IMR-90 (cell line): ENCODE measurements at regions not wholly inside any gene's neighbourhood (a gene's known extent, or its start where the extent isn't known, plus 50 kb on each side); places are given as distances from the start of the nearest gene placed in this dataset.

Experiments used
- ATAC-seq: fragments of 200-7000 bp; cut with Tn5 transposase; 2 replicates; pipeline ENCODE4 v1.9.1; 2020; ENCODE audit warnings: low read depth, mild to moderate bottlenecking, moderate library complexity
- BruUV-seq: library from RNA; stranded (reverse); fragments of 400-500 nt; replicated peaks from 2 replicates; lab custom pipeline; 2021; lab: Mats Ljungman, UMichigan
- CTCF ChIA-PET: fragments of 300-600 bp; formaldehyde crosslinking; extraction: SDS; loops from one replicate; lab custom pipeline; 2021; ENCODE audit warnings: antibody characterized with exemption; lab: Yijun Ruan, JAX
- POLR2A ChIA-PET: fragments of 300-600 bp; sonication (Branson Sonifier 250); formaldehyde crosslinking; loops from one replicate; lab custom pipeline; 2022; ENCODE audit warnings: antibody characterized with exemption; ENCODE audit not compliant: unreplicated experiment; lab: Charles Lee
- DNase-seq: peaks from one replicate; pipeline ENCODE4 v3.0.0; 2013
- H2AFZ ChIP-seq: replicated peaks from 2 replicates; pipeline ENCODE3; 2013; ENCODE audit warnings: low read length, mild to moderate bottlenecking; ENCODE audit not compliant: poor library complexity
- H2AK5ac ChIP-seq: 2 replicates; pipeline ENCODE4 v1.6.1; 2013; ENCODE audit warnings: low read depth, low read length, inconsistent platforms
- H2AK9ac ChIP-seq: replicated peaks from 2 replicates; pipeline ENCODE3; 2013; ENCODE audit warnings: mild to moderate bottlenecking, low read depth, low read length, moderate library complexity; ENCODE audit not compliant: poor library complexity
- H2BK120ac ChIP-seq: 2 replicates; pipeline ENCODE4 v1.6.1; 2013; ENCODE audit warnings: low read depth, low read length, inconsistent platforms
- H2BK15ac ChIP-seq: 3 replicates; pipeline ENCODE4 v1.6.1; 2013; ENCODE audit warnings: low read depth, low read length, inconsistent platforms
- H2BK20ac ChIP-seq: 2 replicates; pipeline ENCODE4 v1.6.1; 2013; ENCODE audit warnings: low read depth, mild to moderate bottlenecking, inconsistent platforms, low read length, moderate library complexity
- H2BK5ac ChIP-seq: 2 replicates; pipeline ENCODE4 v1.6.1; 2013; ENCODE audit warnings: mild to moderate bottlenecking, low read depth, low read length, inconsistent platforms; ENCODE audit not compliant: poor library complexity, severe bottlenecking
- H3K14ac ChIP-seq: replicated peaks from 2 replicates; pipeline ENCODE4 v1.6.1; 2013; ENCODE audit warnings: low read depth, low read length, inconsistent platforms
- H3K18ac ChIP-seq: 2 replicates; pipeline ENCODE4 v1.6.1; 2013; ENCODE audit warnings: low read depth, low read length, control low read depth
- H3K23ac ChIP-seq: 2 replicates; pipeline ENCODE4 v1.6.1; 2013; ENCODE audit warnings: low read depth, low read length, inconsistent platforms
- H3K27ac ChIP-seq: 2 replicates; pipeline ENCODE4 v1.5.1; 2013; ENCODE audit warnings: mild to moderate bottlenecking, control low read depth, low read length; ENCODE audit not compliant: insufficient read depth
- H3K27me3 ChIP-seq: 2 replicates; pipeline ENCODE4 v1.6.1; 2013; ENCODE audit warnings: low read length; ENCODE audit not compliant: control insufficient read depth, insufficient read depth
- H3K36me3 ChIP-seq: 2 replicates; pipeline ENCODE4 v1.6.1; 2013; ENCODE audit warnings: low read length, mixed read lengths; ENCODE audit not compliant: control insufficient read depth, insufficient read depth
- H3K4ac ChIP-seq: 2 replicates; pipeline ENCODE4 v1.6.1; 2013; ENCODE audit warnings: low read depth, low read length, inconsistent platforms
- H3K4me1 ChIP-seq: 2 replicates; pipeline ENCODE4 v1.6.1; 2013; ENCODE audit warnings: low read length, mixed read lengths; ENCODE audit not compliant: control insufficient read depth, insufficient read depth
- H3K4me2 ChIP-seq: 2 replicates; pipeline ENCODE4 v1.6.1; 2013; ENCODE audit warnings: low read depth, mild to moderate bottlenecking, control low read depth, low read length, moderate library complexity
- H3K4me3 ChIP-seq: 2 replicates; pipeline ENCODE4 v1.5.1; 2013; ENCODE audit warnings: low read depth, mild to moderate bottlenecking, control low read depth, low read length, moderate library complexity; ENCODE audit not compliant: insufficient read depth
- H3K56ac ChIP-seq: 2 replicates; pipeline ENCODE4 v1.6.1; 2013; ENCODE audit warnings: low read length, inconsistent platforms; ENCODE audit not compliant: insufficient read depth; ENCODE audit errors: extremely low read depth
- H3K79me1 ChIP-seq, 2 experiments: 2 replicates each; pipeline ENCODE4 v1.6.1; 2013; ENCODE audit warnings: low read length in 2 of 2, inconsistent platforms in 1 of 2, low read depth in 1 of 2
- H3K9ac ChIP-seq: 2 replicates; pipeline ENCODE4 v1.6.1; 2013; ENCODE audit warnings: low read depth, low read length, control low read depth
- H3K9me1 ChIP-seq: 2 replicates; pipeline ENCODE4 v1.6.1; 2013; ENCODE audit warnings: low read length, inconsistent platforms; ENCODE audit not compliant: insufficient read depth
- H3K9me3 ChIP-seq: 2 replicates; pipeline ENCODE4 v1.6.1; 2013; ENCODE audit warnings: low read length; ENCODE audit not compliant: control insufficient read depth, insufficient read depth
- H4K20me1 ChIP-seq: 2 replicates; pipeline ENCODE4 v1.6.1; 2013; ENCODE audit warnings: low read length, inconsistent platforms; ENCODE audit not compliant: insufficient read depth
- H4K5ac ChIP-seq: 2 replicates; pipeline ENCODE4 v1.6.1; 2013; ENCODE audit warnings: mild to moderate bottlenecking, low read depth, low read length, control low read depth
- H4K8ac ChIP-seq, 2 experiments: 2 replicates each; pipeline ENCODE4 v1.6.1; 2013; ENCODE audit warnings: low read depth in 2 of 2, low read length in 2 of 2, control low read depth in 1 of 2, inconsistent platforms in 1 of 2
- H4K91ac ChIP-seq: 2 replicates; pipeline ENCODE4 v1.6.1; 2013; ENCODE audit warnings: low read depth, low read length, inconsistent platforms; ENCODE audit not compliant: insufficient read depth
- CEBPB ChIP-seq: IDR thresholded peaks from 2 replicates; pipeline ENCODE4 v1.6.1; 2012; ENCODE audit warnings: low read depth, low read length, improper control_type of control experiment
- CHD1 ChIP-seq: IDR thresholded peaks from 2 replicates; pipeline ENCODE4 v1.6.1; 2012; ENCODE audit warnings: low read depth, low read length, improper control_type of control experiment
- FOS ChIP-seq: fragments of 150-350 bp; IDR thresholded peaks from 2 replicates; pipeline ENCODE4 v1.6.1; 2016; ENCODE audit warnings: low read depth, low read length
- MAZ ChIP-seq: IDR thresholded peaks from 2 replicates; pipeline ENCODE4 v1.6.1; 2012; ENCODE audit warnings: low read depth, mild to moderate bottlenecking, low read length, improper control_type of control experiment, moderate library complexity, borderline replicate concordance
- MXI1 ChIP-seq: IDR thresholded peaks from 2 replicates; pipeline ENCODE4 v1.6.1; 2012; ENCODE audit warnings: low read depth, mild to moderate bottlenecking, low read length, moderate library complexity, borderline replicate concordance
- NFE2L2 ChIP-seq: fragments of 150-350 bp; IDR thresholded peaks from 2 replicates; pipeline ENCODE4 v1.6.1; 2016; ENCODE audit warnings: low read depth, mild to moderate bottlenecking, low read length
- POLR2A ChIP-seq: IDR thresholded peaks from 2 replicates; pipeline ENCODE4 v1.6.1; 2012; ENCODE audit warnings: mild to moderate bottlenecking, low read depth, low read length
- RFX5 ChIP-seq: IDR thresholded peaks from 2 replicates; pipeline ENCODE4 v1.8.0; 2012; ENCODE audit warnings: low read depth, mild to moderate bottlenecking, low read length, moderate library complexity
- SMC3 ChIP-seq: fragments of 150-350 bp; IDR thresholded peaks from 2 replicates; pipeline ENCODE4 v1.6.1; 2016; ENCODE audit warnings: low read depth, mild to moderate bottlenecking, antibody characterized with exemption, low read length, moderate library complexity
- WGBS, 2 experiments: methylation state at CpG; one replicate each; pipeline versions ENCODE4 v1.1.5 to v1.1.7; 2013; ENCODE audit warnings: missing lambda C conversion rate in 2 of 2; ENCODE audit not compliant: insufficient read length in 1 of 2; ENCODE audit errors: extremely low coverage in 2 of 2; 5-methylcytosine and 5-hydroxymethylcytosine counted together
- dilution Hi-C: fragments of 300-500 bp; cut with HindIII; formaldehyde crosslinking; loops from one replicate; pipeline ENCODE4 v1.14.3; 2018; ENCODE audit warnings: low sequenced_read_pairs; ENCODE audit not compliant: unreplicated experiment
- in situ Hi-C: fragments of 300-500 bp; cut with MboI; formaldehyde crosslinking; loops from 3 replicates; pipeline ENCODE4 v1.14.3; 2019; ENCODE audit warnings: low sequenced_read_pairs, inconsistent platforms, mixed read lengths
- intact Hi-C: fragments of 100-400 bp; cut with micrococcal nuclease; formaldehyde crosslinking; loops from 2 replicates; pipeline ENCODE4 v1.10.0; 2022
- TF ChIP-seq, protein P1 (sequence below): fragments of 150-350 bp; IDR thresholded peaks from 2 replicates; pipeline ENCODE4 v1.6.1; 2016; ENCODE audit warnings: low read depth, mild to moderate bottlenecking, low read length, moderate library complexity, borderline replicate concordance
- TF ChIP-seq, protein P2 (sequence below): conservative IDR thresholded peaks from 2 replicates; pipeline ENCODE4 v1.5.1; 2012; ENCODE audit warnings: mild to moderate bottlenecking, low read depth, low read length, improper control_type of control experiment
- TF ChIP-seq, protein P3 (sequence below): fragments of 150-350 bp; IDR thresholded peaks from 2 replicates; pipeline ENCODE4 v1.6.1; 2017; ENCODE audit warnings: mild to moderate bottlenecking, antibody characterized with exemption, low read length, low read depth

DNA sequence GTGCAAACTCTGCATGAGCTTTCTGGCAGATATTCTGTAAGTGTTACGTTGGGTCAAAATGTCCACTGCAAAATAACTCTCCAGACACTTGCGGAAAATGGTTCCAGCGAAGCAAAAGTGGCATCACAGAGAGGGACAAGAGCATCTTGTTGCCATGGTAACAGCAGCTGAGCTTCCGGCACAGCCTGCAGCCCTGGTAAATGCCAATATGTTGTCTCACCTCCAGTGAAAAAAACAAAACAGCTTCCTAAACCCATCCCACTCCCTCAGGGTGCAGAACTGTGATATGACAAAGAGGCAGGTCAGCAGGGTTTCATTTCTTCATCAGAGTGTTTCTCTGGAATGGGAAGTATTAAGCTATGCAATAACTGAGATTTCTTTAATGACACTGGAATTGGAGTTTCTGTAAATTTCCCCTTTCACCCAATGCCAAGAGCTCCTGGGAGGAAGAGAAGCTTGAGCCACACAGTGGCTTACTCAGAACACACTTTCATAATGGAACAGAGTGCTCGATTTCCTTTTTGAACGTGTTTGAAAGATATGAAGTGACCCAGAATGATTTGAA is 65.6 kb downstream of the FOXI2 start:
- Histone ChIP-seq H2BK120ac (no peak overlapping the region), H2BK15ac (no peak overlapping the region), H3K36me3 (no peaks in the 10 kb centered on the region), H3K56ac (no peak overlapping the region), H3K4me2 (no peak overlapping the region), H3K9ac (no peak overlapping the region), H3K14ac (no peak overlapping the region), H2AK9ac (no peak overlapping the region), H2AK5ac (no peak overlapping the region), H4K91ac (no peak overlapping the region), H3K23ac (no peak overlapping the region), H4K5ac (no peak overlapping the region), H3K27me3 (no peaks in the 10 kb centered on the region), H4K20me1 (no peaks in the 10 kb centered on the region), H3K27ac (no peak overlapping the region), H3K79me1 (no peaks in the 10 kb centered on the region), H2BK5ac (no peak overlapping the region), H3K18ac (no peak overlapping the region), H3K4ac (no peak overlapping the region), H3K4me3 (no peak overlapping the region), H2AFZ (no peak overlapping the region), H3K9me1 (no peaks in the 10 kb centered on the region), H3K4me1 (no peaks in the 10 kb centered on the region), H2BK20ac (no peak overlapping the region), H4K8ac (no peak overlapping the region), H3K9me3 (peaks cover 10% of the 10 kb centered on the region; the same call in 1 of the 2 replicates)
- no TSS peak for BruUV-seq
- ChIA-PET CTCF (no interaction called here), POLR2A (no interaction called here)
- in situ Hi-C loops: no loop called here
- WGBS, 2 experiments: no CpG with 5 or more reads among the region's 6 CpGs
- intact Hi-C loops: no loop called here
- dilution Hi-C loops: no loop called here
- ATAC-seq (no peak), DNase-seq (no peak)
- TF ChIP-seq NFE2L2: no peak
- TF ChIP-seq MXI1: no peak
- TF ChIP-seq, protein P1, sequence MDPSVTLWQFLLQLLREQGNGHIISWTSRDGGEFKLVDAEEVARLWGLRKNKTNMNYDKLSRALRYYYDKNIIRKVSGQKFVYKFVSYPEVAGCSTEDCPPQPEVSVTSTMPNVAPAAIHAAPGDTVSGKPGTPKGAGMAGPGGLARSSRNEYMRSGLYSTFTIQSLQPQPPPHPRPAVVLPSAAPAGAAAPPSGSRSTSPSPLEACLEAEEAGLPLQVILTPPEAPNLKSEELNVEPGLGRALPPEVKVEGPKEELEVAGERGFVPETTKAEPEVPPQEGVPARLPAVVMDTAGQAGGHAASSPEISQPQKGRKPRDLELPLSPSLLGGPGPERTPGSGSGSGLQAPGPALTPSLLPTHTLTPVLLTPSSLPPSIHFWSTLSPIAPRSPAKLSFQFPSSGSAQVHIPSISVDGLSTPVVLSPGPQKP: no peak
- no peak for TF ChIP-seq CEBPB
- TF ChIP-seq RFX5: no peak
- TF ChIP-seq POLR2A: no peak
- no peak for TF ChIP-seq FOS
- TF ChIP-seq CHD1: no peak
- TF ChIP-seq MAZ: no peak
- TF ChIP-seq, protein P2, sequence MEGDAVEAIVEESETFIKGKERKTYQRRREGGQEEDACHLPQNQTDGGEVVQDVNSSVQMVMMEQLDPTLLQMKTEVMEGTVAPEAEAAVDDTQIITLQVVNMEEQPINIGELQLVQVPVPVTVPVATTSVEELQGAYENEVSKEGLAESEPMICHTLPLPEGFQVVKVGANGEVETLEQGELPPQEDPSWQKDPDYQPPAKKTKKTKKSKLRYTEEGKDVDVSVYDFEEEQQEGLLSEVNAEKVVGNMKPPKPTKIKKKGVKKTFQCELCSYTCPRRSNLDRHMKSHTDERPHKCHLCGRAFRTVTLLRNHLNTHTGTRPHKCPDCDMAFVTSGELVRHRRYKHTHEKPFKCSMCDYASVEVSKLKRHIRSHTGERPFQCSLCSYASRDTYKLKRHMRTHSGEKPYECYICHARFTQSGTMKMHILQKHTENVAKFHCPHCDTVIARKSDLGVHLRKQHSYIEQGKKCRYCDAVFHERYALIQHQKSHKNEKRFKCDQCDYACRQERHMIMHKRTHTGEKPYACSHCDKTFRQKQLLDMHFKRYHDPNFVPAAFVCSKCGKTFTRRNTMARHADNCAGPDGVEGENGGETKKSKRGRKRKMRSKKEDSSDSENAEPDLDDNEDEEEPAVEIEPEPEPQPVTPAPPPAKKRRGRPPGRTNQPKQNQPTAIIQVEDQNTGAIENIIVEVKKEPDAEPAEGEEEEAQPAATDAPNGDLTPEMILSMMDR: no peak
- TF ChIP-seq, protein P3, sequence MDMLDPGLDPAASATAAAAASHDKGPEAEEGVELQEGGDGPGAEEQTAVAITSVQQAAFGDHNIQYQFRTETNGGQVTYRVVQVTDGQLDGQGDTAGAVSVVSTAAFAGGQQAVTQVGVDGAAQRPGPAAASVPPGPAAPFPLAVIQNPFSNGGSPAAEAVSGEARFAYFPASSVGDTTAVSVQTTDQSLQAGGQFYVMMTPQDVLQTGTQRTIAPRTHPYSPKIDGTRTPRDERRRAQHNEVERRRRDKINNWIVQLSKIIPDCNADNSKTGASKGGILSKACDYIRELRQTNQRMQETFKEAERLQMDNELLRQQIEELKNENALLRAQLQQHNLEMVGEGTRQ: no peak
- TF ChIP-seq SMC3: no peak
